OCI-LY7 (cell line): ENCODE measurements at regions not wholly inside any gene's neighbourhood (a gene's known extent, or its start where the extent isn't known, plus 50 kb on each side); places are given as distances from the start of the nearest gene placed in this dataset.

Experiments
- CTCF ChIP-seq: fragments of 200-600 bp; sonication (generic); conservative IDR thresholded peaks from 2 replicates; pipeline ENCODE4 v1.5.1; 2014; ENCODE audit warnings: mild to moderate bottlenecking, antibody characterized with exemption, low read length, moderate library complexity, mixed read lengths
- EZH2phosphoT487 ChIP-seq: fragments of 200-600 bp; sonication (generic); IDR thresholded peaks from 2 replicates; pipeline ENCODE4 v1.6.1; 2018; ENCODE audit warnings: low read depth, borderline replicate concordance, mild to moderate bottlenecking, mixed run types, antibody characterized with exemption, low read length, moderate library complexity, mixed read lengths

GRCh38 chr15:35834216-35834830 is 288.4 kb upstream of the DPH6 start:
- no peak for TF ChIP-seq CTCF
- no peak for TF ChIP-seq EZH2phosphoT487
